Panc1 (cell line): ENCODE measurements at regions not wholly inside any gene's neighbourhood (a gene's known extent, or its start where the extent isn't known, plus 50 kb on each side); places are given as distances from the start of the nearest gene placed in this dataset.

ENCODE experiments used
- ATAC-seq: fragments of 200-7000 bp; cut with Tn5 transposase; 2 replicates; pipeline ENCODE4 v1.9.1; 2020; ENCODE audit warnings: mild to moderate bottlenecking, moderate library complexity
- BruUV-seq: library from RNA; stranded (reverse); fragments of 400-500 nt; replicated peaks from 2 replicates; lab custom pipeline; 2021; lab: Mats Ljungman, UMichigan
- CTCF ChIA-PET: fragments of 300-600 bp; sonication (Branson Sonifier 250); formaldehyde crosslinking; loops from one replicate; lab custom pipeline; 2022; ENCODE audit warnings: antibody characterized with exemption; lab: Charles Lee
- POLR2A ChIA-PET: fragments of 300-600 bp; sonication (Branson Sonifier 250); formaldehyde crosslinking; loops from one replicate; lab custom pipeline; 2022; ENCODE audit warnings: antibody characterized with exemption; lab: Charles Lee
- DNase-seq: peaks from one replicate; pipeline ENCODE4 v3.0.0-alpha.2; 2010; ENCODE audit warnings: low read depth, low spot score
- H3K27ac ChIP-seq: 2 replicates; pipeline ENCODE4 v1.5.1; 2011; ENCODE audit warnings: mild to moderate bottlenecking, low read length, inconsistent platforms
- H3K27me3 ChIP-seq: fragments of 200-500 bp; sonication (Bioruptor generic); 2 replicates; pipeline ENCODE4 v1.6.0; 2014; ENCODE audit warnings: low read length, inconsistent platforms; ENCODE audit not compliant: control insufficient read depth, insufficient read depth
- H3K36me3 ChIP-seq: fragments of 200-500 bp; sonication (Bioruptor generic); 2 replicates; pipeline ENCODE4 v1.5.1; 2014; ENCODE audit warnings: inconsistent platforms, mild to moderate bottlenecking, low read length, moderate library complexity; ENCODE audit not compliant: control insufficient read depth, insufficient read depth
- H3K4me1 ChIP-seq: 2 replicates; pipeline ENCODE4 v1.5.1; 2011; ENCODE audit warnings: inconsistent platforms, mild to moderate bottlenecking, low read length, moderate library complexity; ENCODE audit not compliant: control insufficient read depth, insufficient read depth
- H3K4me3 ChIP-seq, 2 experiments: 2 replicates each; pipeline ENCODE4 v1.5.1; 2011 to 2012; ENCODE audit warnings: low read depth in 2 of 2, low read length in 2 of 2, mild to moderate bottlenecking in 2 of 2, inconsistent platforms in 1 of 2, moderate library complexity in 1 of 2
- H3K9me3 ChIP-seq: fragments of 200-500 bp; sonication (Bioruptor generic); 2 replicates; pipeline ENCODE4 v1.5.1; 2014; ENCODE audit warnings: low read depth, mild to moderate bottlenecking, inconsistent platforms, low read length, moderate library complexity; ENCODE audit not compliant: control insufficient read depth, insufficient read depth
- CTCF ChIP-seq: fragments of 450-650 bp; IDR thresholded peaks from 2 replicates; pipeline ENCODE4 v1.5.1; 2017; ENCODE audit warnings: mild to moderate bottlenecking
- POLR2AphosphoS5 ChIP-seq: IDR thresholded peaks from 2 replicates; pipeline ENCODE4 v1.6.1; 2012; ENCODE audit warnings: mild to moderate bottlenecking, low read depth, low read length, moderate library complexity
- REST ChIP-seq, 2 experiments: IDR thresholded peaks; 2 replicates each; pipeline ENCODE4 v1.6.1; 2011 to 2012; ENCODE audit warnings: low read depth in 2 of 2, control low read depth in 1 of 2, low read length in 1 of 2, mild to moderate bottlenecking in 1 of 2, moderate library complexity in 1 of 2; ENCODE audit not compliant: insufficient read depth in 1 of 2
- SIN3A ChIP-seq: IDR thresholded peaks from 2 replicates; pipeline ENCODE4 v1.6.1; 2012; ENCODE audit warnings: low read depth, mild to moderate bottlenecking, low read length, moderate library complexity, borderline replicate concordance; ENCODE audit not compliant: insufficient read depth
- TCF7L2 ChIP-seq: IDR thresholded peaks from 2 replicates; pipeline ENCODE4 v1.6.1; 2011; ENCODE audit warnings: mild to moderate bottlenecking, low read depth, low read length, inconsistent platforms
- in situ Hi-C: cut with HindIII; loops from 2 replicates; pipeline ENCODE4 v1.10.0; 2016; ENCODE audit warnings: low sequenced_read_pairs, low pct_unique_long_range_greater_than_20kb
- intact Hi-C: fragments of 100-400 bp; cut with micrococcal nuclease; formaldehyde crosslinking; loops from one replicate; pipeline ENCODE4 v1.10.0; 2022; ENCODE audit not compliant: unreplicated experiment

GRCh38 chr10:8894148-8894547, 839.7 kb downstream of the GATA3 start:
- Histone ChIP-seq H3K4me3 (no peak overlapping the region), H3K4me1 (no peaks in the 10 kb centered on the region), H3K9me3 (no peaks in the 10 kb centered on the region), H3K36me3 (no peaks in the 10 kb centered on the region), H3K27ac (no peak overlapping the region), H3K27me3 (no peaks in the 10 kb centered on the region)
- no peak for TF ChIP-seq SIN3A
- TF ChIP-seq TCF7L2, result no peak
- no peak for TF ChIP-seq POLR2AphosphoS5
- TF ChIP-seq CTCF, result no peak
- no peak for TF ChIP-seq REST (IDR thresholded peaks at IDR 0.05; ENCODE audit: insufficient read depth in 1 of 2, low read depth in 2 of 2, low read length in 1 of 2)
- POLR2A ChIA-PET, result no interaction called here
- in situ Hi-C loops, result no loop called here
- intact Hi-C loops, result no loop called here
- ATAC-seq (no peak), DNase-seq (no peak)
- CTCF ChIA-PET, result no interaction called here
- no TSS peak for BruUV-seq

- no peak overlapping the region for H3K4me3 ChIP-seq
These were observed 843.3 kb downstream of the GATA3 start for GRCh38 chr10:8897769-8898168.

More at GRCh38 chr10:8897769-8898168, 843.3 kb downstream of the GATA3 start:
- no TSS peak for BruUV-seq
- TF ChIP-seq SIN3A (no peak), TCF7L2 (no peak), CTCF (no peak), REST (IDR thresholded peaks at IDR 0.05; ENCODE audit: insufficient read depth in 1 of 2, low read depth in 2 of 2, low read length in 1 of 2) (no peak), POLR2AphosphoS5 (no peak)
- no peak for ATAC-seq
- DNase-seq, result no peak
- ChIA-PET CTCF (no interaction called here), POLR2A (no interaction called here)
- Histone ChIP-seq H3K9me3 (no peaks in the 10 kb centered on the region), H3K36me3 (no peaks in the 10 kb centered on the region), H3K27me3 (no peaks in the 10 kb centered on the region), H3K27ac (no peak overlapping the region), H3K4me1 (no peaks in the 10 kb centered on the region)
- in situ Hi-C loops (no loop called here), intact Hi-C loops (no loop called here)
